PC-3 (cell line): ENCODE measurements at regions not wholly inside any gene's neighbourhood (a gene's known extent, or its start where the extent isn't known, plus 50 kb on each side); places are given as distances from the start of the nearest gene placed in this dataset.

Source experiments
- EZH2 ChIP-seq: fragments of 300-600 bp; sonication (generic); IDR thresholded peaks from one replicate; pipeline ENCODE4 v1.6.1; 2017; ENCODE audit warnings: antibody characterized with exemption, mild to moderate bottlenecking, low read length; ENCODE audit not compliant: unreplicated experiment
- TF ChIP-seq, protein P1 (sequence below): fragments of 300-600 bp; sonication (generic); conservative IDR thresholded peaks from 2 replicates; pipeline ENCODE4 v1.5.1; 2017; ENCODE audit warnings: antibody characterized with exemption, low read depth, mild to moderate bottlenecking, low read length

DNA sequence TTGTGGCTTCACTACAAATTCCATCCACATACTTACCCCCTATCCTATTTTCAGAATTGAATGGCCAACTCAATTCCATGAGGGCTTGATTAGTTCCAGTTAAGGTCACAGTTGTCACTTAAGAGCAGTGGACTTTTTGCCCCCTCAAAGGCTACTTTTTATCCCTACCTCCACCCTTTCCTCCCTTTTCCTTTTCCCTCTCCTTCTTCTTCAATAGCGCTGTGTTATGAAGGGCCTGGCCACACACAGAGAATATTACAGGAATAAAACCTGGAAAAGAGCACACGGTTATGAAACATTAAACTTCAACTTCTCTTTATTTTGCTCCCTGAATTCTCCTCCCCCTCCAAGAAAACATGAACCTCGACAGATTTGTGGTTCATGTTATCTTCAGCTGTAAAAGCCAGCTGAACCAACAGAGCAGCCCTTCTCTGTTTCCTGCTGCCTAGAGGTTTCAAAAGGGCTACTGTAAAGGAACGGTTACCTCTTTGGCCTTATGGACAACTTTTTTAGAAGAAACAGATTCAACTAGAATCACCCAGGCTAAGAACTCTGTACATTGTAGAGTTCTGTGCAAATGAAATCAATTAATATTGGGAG lies 87.0 kb upstream of the RPL34 start:
- TF ChIP-seq, protein P1, sequence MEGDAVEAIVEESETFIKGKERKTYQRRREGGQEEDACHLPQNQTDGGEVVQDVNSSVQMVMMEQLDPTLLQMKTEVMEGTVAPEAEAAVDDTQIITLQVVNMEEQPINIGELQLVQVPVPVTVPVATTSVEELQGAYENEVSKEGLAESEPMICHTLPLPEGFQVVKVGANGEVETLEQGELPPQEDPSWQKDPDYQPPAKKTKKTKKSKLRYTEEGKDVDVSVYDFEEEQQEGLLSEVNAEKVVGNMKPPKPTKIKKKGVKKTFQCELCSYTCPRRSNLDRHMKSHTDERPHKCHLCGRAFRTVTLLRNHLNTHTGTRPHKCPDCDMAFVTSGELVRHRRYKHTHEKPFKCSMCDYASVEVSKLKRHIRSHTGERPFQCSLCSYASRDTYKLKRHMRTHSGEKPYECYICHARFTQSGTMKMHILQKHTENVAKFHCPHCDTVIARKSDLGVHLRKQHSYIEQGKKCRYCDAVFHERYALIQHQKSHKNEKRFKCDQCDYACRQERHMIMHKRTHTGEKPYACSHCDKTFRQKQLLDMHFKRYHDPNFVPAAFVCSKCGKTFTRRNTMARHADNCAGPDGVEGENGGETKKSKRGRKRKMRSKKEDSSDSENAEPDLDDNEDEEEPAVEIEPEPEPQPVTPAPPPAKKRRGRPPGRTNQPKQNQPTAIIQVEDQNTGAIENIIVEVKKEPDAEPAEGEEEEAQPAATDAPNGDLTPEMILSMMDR: no peak
- no peak for TF ChIP-seq EZH2
